Testis (tissue), 2 donors: ENCODE measurements at regions not wholly inside any gene's neighbourhood (a gene's known extent, or its start where the extent isn't known, plus 50 kb on each side); places are given as distances from the start of the nearest gene placed in this dataset.

Experiments used
- POLR2A ChIP-seq: fragments of 450-650 bp; IDR thresholded peaks from one replicate; pipeline ENCODE4 v1.6.1; 2017; ENCODE audit warnings: antibody characterized with exemption, mild to moderate bottlenecking, moderate library complexity
- TF ChIP-seq, protein P1 (sequence below), 3 experiments: fragments of 450-650 bp in 2 of 3; fragments of 200-600 bp in 1 of 3; sonication (generic) in 1 of 3; IDR thresholded peaks; one replicate each; pipeline ENCODE4 v1.5.1; 2016 to 2019; ENCODE audit warnings: antibody characterized with exemption in 3 of 3, mild to moderate bottlenecking in 2 of 3, moderate library complexity in 1 of 3

DNA sequence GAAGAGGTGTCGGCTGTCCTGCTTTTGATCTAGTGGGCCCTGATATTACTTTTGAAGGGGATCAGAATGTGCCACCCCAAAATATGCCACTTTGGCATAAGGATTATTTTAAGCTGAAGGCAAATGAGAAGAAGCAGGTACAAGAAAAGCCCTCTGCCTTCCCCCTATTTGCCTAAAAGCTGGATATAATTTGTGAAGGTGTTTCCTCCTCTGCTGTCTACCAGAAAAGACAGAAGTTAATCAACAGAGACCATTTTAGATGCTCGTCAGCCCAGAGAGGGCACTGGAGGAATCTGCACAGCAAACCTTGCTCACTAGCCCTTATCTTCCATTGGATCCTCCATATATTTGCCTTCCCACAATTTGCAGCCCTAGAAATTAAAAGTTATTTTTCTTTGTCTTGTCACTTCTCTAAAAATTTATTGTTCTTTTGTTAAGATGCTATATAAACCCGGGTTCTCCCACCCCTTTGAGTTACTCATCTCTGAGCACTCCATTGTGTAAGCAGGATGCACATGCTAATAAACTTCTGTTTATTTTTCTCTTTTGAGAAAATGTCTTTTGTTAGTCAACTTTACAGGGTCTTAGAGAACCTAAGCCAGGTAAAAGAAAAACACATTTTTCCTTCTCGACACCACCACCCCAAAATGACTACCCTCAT lies 163.2 kb upstream of the SLC1A4 start:
- TF ChIP-seq POLR2A: no peak
- TF ChIP-seq, protein P1, sequence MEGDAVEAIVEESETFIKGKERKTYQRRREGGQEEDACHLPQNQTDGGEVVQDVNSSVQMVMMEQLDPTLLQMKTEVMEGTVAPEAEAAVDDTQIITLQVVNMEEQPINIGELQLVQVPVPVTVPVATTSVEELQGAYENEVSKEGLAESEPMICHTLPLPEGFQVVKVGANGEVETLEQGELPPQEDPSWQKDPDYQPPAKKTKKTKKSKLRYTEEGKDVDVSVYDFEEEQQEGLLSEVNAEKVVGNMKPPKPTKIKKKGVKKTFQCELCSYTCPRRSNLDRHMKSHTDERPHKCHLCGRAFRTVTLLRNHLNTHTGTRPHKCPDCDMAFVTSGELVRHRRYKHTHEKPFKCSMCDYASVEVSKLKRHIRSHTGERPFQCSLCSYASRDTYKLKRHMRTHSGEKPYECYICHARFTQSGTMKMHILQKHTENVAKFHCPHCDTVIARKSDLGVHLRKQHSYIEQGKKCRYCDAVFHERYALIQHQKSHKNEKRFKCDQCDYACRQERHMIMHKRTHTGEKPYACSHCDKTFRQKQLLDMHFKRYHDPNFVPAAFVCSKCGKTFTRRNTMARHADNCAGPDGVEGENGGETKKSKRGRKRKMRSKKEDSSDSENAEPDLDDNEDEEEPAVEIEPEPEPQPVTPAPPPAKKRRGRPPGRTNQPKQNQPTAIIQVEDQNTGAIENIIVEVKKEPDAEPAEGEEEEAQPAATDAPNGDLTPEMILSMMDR (IDR thresholded peaks at IDR 0.05): no peak
